Psoas muscle (tissue), 7 donors: ENCODE measurements at regions not wholly inside any gene's neighbourhood (a gene's known extent, or its start where the extent isn't known, plus 50 kb on each side); places are given as distances from the start of the nearest gene placed in this dataset.

Source experiments
- ATAC-seq, 4 donors: fragments of 200-7000 bp; cut with Tn5 transposase; one replicate each; pipeline ENCODE4 v1.9.1; 2020; ENCODE audit warnings: moderate library complexity in 3 of 4, mild to moderate bottlenecking in 2 of 4
- DNase-seq, 2 donors: peaks; one replicate each; pipeline ENCODE4 v3.0.0-alpha.2; 2020
- H3K27ac ChIP-seq: fragments of 200-600 bp; one replicate; pipeline ENCODE4 v1.8.0; 2022
- H3K27me3 ChIP-seq, 3 donors: fragments of 200-600 bp in 1 of 3; one replicate each; pipeline versions ENCODE4 v1.6.1 to v1.8.0; 2013 to 2022; ENCODE audit warnings: low read length in 2 of 3, mild to moderate bottlenecking in 2 of 3, moderate library complexity in 1 of 3; ENCODE audit not compliant: insufficient read depth in 3 of 3
- H3K36me3 ChIP-seq, 2 donors: fragments of 200-600 bp in 1 of 2; one replicate each; pipeline versions ENCODE4 v1.6.1 to v1.8.0; 2013 to 2022; ENCODE audit warnings: low read depth in 1 of 2, mild to moderate bottlenecking in 1 of 2, moderate library complexity in 1 of 2; ENCODE audit not compliant: insufficient read depth in 1 of 2
- H3K4me1 ChIP-seq: fragments of 200-600 bp; one replicate; pipeline ENCODE4 v1.8.0; 2022
- H3K4me3 ChIP-seq: fragments of 200-600 bp; one replicate; pipeline ENCODE4 v1.8.0; 2022; ENCODE audit warnings: mild to moderate bottlenecking
- H3K9me3 ChIP-seq: fragments of 200-600 bp; one replicate; pipeline ENCODE4 v1.8.0; 2022
- CTCF ChIP-seq: fragments of 200-600 bp; IDR thresholded peaks from one replicate; pipeline ENCODE4 v1.8.0; 2022; ENCODE audit warnings: antibody characterized with exemption
- WGBS, 3 donors: extraction: QIAGEN DNeasy Blood & Tissue Kit; methylation state at CpG; one replicate each; pipeline versions ENCODE4 v1.1.6 to v1.1.7; 2013; 5-methylcytosine and 5-hydroxymethylcytosine counted together
- intact Hi-C, 2 donors: fragments of 100-400 bp; cut with DNase I; formaldehyde crosslinking; loops; one replicate each; pipeline versions ENCODE4 v1.11.0 to v1.14.2; 2022
- donor health status: healthy with polysubstance abuse.
- donor health status: DM: no; HTN: no; CAD: no; lungs with moderate emphysema.
- donor health status: Bipolar disorder and iron deficiency.
- donor health status: healthy.
- donor health status: DM: yes; HTN: yes; CAD: no.
- donor health status: DM: no; HTN: no; CAD: no.
- donor health status: DM: yes; HTN: yes; CAD: no.

- intact Hi-C loops: no loop called here
- DNase-seq: no peak
- ATAC-seq: no peak
- H3K36me3 ChIP-seq: no peaks in the 10 kb centered on the region
- H3K27me3 ChIP-seq: no peaks in the 10 kb centered on the region
- 76 to 88% (median 86%) methylated on average over 3 of the region's 3 CpGs for WGBS, 3 donors
- no peaks in the 10 kb centered on the region for H3K4me1 ChIP-seq
- no peaks in the 10 kb centered on the region for H3K9me3 ChIP-seq
- TF ChIP-seq CTCF: no peak
- no peak overlapping the region for H3K27ac ChIP-seq
- no peak overlapping the region for H3K4me3 ChIP-seq
Observed at GRCh38 chr6:45781890-45782289, 233.8 kb downstream of the CLIC5 start.

DNA sequence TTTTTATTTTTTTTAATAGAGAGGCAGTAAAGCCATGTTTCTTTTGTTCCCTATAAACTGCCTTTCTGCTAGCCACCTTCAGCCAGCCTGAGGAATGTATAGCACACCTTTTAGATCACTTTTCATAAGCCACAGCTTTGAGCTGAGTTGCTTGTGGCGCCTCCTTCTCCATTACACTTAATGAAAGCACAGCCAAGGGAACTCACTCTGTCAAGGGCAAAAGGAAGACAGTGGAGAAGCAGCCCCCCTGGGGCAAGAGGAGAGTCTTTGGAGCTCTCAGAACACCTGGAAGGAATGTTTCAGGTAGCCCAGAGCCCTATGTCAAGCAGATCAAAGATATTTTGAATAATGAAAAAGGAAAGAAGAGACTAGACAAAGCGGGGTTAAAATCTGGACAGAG is 235.1 kb downstream of the CLIC5 start:
- Histone ChIP-seq H3K36me3 (no peaks in the 10 kb centered on the region), H3K4me1 (no peaks in the 10 kb centered on the region), H3K27ac (no peak overlapping the region), H3K27me3 (no peaks in the 10 kb centered on the region), H3K4me3 (no peak overlapping the region), H3K9me3 (no peaks in the 10 kb centered on the region)
- no peak for TF ChIP-seq CTCF
- whole genome bisulfite sequencing, 3 donors: 94 to 99% (median 97%) methylated on average over 2 of the region's 2 CpGs
- no peak for ATAC-seq
- intact Hi-C loops: no loop called here
- no peak for DNase-seq

GRCh38 chr6:45775026-45775697 is 240.5 kb downstream of the CLIC5 start:
- no peaks in the 10 kb centered on the region for H3K36me3 ChIP-seq
- 56 to 78% (median 57%) methylated on average over 5 of the region's 5 CpGs for WGBS, 3 donors
- H3K4me3 ChIP-seq: no peak overlapping the region
- ATAC-seq (no peak), DNase-seq (no peak)
- H3K4me1 ChIP-seq: no peaks in the 10 kb centered on the region
- intact Hi-C loops: no loop called here
- H3K27ac ChIP-seq: no peak overlapping the region
- H3K9me3 ChIP-seq: no peaks in the 10 kb centered on the region
- peaks cover 0 to 2% (median 0%) of the 10 kb centered on the region in 3 donors for H3K27me3 ChIP-seq
- no peak for TF ChIP-seq CTCF

DNA sequence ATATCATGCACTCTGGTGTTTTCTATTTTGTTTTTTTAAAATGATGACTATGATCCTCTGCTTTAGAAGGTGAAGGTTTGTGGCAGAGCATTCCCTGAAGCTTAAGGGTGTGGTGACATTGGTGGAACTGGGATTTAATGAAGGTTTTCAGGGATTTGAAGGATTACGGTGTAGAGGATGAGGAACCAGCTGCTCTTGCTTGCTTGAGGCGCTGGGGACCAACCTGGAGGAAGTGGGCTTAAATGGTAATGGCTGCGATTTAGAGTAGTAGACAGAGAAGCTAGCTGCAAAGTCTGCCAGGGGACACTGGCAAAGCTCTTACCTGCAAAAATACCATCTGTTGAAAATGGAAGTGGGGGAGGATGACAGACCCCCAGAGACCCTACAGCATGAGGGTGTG is 241.8 kb downstream of the CLIC5 start:
- Histone ChIP-seq H3K27ac (no peak overlapping the region), H3K4me3 (no peak overlapping the region), H3K9me3 (no peaks in the 10 kb centered on the region), H3K36me3 (no peaks in the 10 kb centered on the region), H3K27me3 (peaks cover 0 to 2% (median 0%) of the 10 kb centered on the region in 3 donors), H3K4me1 (no peaks in the 10 kb centered on the region)
- 87 to 91% (median 88%) methylated on average over 3 of the region's 3 CpGs for WGBS, 3 donors
- intact Hi-C loops: no loop called here
- DNase-seq: no peak
- TF ChIP-seq CTCF: no peak
- no peak for ATAC-seq
